EL (cell line): ENCODE measurements at regions not wholly inside any gene's neighbourhood (a gene's known extent, or its start where the extent isn't known, plus 50 kb on each side); places are given as distances from the start of the nearest gene placed in this dataset.
"Not testable (repeated sequence)": the region's sequence is repeated elsewhere in the genome, so short reads cannot be mapped to it uniquely, and the experiment has no call there.

ENCODE experiments used
- DNase-seq: peaks from one replicate; pipeline ENCODE4 v3.0.0-alpha.2; 2016

DNA sequence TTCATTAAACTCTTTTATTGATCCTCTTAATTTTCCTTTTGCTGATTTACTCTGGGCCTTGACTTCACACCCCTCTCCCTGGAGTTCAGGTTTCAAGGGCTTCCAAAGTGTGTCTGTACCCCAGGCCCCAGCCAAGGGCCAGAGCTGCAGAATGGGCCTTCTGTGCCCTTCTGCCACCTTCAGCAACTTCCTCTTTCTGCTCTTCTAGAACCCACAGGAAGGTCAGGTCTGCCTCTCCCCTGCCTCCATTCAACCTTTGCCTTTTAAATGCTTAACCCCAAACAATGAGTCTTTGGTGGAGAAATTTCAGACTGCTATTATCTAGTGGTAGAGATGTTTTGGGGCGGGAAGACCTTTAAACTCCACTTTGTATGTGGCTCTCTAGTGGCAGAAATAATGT, 63.1 kb downstream of the TSN start:
- no peak for DNase-seq

DNA sequence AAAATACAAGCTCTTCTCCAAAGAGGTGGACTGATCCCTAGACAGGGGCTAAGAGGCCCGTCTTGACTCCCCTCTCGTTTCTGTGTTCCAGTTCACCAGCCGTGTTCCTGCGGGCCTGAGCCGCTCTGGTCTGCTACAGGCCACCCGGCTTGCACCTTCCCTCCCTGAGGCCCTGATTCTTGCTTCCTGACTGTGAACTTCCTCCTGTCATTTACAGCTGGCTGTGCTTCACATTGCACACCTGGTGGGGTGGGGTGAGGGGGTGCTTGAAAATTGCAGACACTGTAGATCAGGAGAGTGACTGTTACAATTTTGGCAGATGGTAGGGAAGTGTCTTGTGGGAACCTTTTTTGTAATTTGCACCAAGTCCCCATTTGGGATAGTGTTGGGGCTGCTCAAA, 64.4 kb downstream of the TSN start:
- no peak for DNase-seq

DNA sequence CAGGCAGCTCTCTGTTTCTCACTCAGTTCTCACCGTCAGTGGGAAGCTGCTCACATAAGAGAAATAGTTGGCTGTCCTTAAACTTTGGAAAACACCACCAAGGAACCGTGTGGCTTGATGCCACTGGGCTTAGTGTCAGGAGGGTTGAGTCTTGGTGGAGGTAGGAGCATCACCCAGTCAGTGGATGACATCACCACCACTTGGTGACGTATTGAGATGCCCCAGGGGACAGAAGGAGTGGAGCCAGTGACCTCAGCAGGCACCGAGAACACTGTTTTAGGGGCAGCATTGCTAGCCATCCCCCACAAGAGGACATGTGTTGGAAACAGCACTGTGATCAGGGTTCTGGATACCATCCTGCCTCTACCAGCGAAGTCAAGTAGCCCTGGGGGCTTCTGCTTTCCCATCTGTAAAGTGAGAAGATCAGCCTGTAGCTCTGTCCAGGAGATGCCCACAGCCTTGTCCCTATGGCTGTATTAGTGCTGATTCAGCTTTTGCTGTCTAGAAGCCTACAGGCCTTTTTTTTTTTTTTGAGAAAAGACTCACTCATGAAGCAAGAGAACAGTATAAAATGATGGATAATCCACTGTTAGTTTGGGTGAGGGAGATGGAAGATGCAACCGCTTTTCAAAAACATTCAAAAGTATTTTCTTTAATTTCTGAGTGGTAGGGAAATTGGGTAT, 66.2 kb downstream of the TSN start:
- no peak for DNase-seq

DNA sequence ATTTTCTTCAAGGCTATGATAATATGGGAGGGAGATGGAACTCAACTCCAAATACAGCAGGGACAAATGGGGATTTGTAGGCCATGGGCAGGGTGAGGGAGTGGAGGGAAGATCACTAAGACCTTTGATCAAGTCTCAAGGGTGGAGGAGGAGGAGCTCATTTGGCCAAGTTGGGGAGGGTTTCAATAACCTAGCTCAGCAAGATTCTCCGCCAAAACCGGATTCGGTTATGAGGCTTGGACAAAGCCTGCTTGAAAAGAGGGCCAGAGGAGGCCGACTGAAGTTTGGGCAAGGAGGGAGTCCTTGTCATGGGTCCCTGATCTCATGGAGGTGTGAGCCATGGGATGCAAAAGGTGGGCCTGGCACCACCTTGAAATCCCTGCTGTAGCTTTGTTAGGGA, 68.8 kb downstream of the TSN start:
- no peak for DNase-seq

DNA sequence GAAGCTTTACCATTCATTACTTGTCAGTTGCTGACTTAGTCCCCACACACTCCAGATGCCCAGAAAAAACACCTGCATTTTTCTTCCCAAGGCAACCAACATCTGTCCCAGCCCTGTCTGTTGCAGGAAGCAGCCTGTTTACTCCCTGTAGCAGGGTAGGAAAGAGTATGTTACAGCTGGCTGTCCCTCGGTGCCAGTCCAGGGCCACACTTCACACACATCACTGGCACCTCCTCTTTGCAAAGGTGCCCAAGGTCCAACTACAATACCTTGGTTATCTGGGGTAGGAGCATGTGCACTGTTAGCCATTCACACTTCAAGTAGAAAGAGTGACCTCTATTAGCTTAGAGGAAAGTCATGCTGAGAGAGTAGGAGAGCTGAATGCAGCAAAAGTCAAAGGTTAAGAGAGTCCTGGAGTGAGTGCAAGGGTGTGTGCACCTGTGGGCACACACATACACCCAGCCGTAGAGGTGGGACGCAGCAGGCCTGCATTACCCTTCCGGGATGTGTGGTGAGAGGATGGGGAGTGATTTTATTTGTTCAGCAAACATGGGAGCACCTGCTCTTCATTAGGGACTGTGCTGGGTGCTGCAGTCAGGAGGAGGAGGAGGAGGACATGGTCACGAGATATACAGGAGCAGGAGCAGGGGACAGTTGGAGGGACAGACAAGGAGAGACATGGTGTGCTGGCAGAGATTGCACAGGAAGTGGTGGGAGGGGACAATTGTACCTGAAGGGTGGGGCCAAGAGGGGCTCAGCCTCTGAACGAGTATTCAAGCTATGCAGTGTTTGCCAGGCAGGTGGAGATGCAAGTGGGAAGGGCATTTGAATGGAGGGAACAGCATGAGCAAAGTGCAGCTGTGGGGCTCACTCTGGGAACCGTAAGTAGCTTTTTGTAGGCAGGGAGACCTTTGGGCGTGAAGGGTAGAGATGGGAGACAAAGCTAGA, 69.8 kb downstream of the TSN start:
- no peak for DNase-seq

DNA sequence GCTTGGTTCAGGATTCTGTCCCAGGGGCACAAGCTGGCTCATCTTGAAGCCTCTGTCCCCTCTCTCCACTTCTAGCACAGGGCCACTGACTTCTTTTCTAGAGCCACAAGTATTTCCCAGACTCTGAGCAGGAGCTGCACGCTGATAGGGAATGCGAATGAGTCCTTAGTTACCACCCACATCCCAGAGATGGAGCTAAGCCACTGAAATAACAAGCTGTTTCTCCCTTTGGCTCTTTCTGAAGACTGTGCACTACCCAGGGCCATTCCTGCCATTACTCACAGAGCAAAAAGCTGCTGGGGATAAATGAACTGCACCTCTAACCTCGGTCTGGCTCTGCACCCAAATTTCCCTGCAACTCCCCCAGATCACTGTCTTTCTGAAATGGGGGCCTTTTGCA, 70.6 kb downstream of the TSN start:
- no peak for DNase-seq

DNA sequence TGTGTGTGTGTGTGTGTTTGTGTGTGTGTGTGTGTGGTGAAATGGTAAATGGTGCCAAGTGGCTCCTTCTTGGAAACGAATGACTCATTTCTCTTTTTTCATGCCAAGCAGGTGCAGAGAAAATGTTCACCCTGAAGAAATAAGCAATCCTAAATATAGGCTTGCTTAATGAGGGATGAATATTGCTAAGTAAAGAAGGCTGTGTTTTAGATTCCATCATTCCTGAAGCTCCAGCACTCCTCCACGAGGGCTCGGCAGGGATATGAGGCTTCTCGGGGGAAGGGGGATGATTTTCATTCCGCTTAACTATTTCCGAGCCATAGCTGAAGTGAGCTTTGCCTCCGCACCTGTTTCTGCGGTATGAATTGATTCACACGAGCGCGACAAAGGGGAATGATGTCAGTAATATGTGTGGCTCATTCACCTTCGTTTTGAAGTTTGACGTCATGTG, 72.9 kb downstream of the TSN start:
- no peak for DNase-seq

DNA sequence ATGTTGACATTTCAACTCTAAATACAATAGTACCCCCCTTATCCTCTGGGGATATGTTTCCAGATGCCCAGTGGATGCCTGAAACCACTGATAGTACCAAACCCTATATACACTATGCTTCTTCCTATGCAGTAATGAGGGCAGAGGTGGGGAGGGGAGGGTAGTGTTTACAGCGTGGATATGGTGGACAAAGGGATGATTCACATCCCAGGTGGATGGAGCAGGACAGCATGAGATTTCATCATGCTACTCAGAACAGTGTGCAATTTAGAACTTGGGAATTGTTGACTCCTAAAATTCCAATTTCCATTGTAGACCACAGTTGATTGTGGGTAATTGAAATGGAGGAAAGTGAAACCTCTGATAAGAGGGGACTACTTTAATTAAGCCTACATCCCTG, 75.4 kb downstream of the TSN start:
- no peak for DNase-seq

DNA sequence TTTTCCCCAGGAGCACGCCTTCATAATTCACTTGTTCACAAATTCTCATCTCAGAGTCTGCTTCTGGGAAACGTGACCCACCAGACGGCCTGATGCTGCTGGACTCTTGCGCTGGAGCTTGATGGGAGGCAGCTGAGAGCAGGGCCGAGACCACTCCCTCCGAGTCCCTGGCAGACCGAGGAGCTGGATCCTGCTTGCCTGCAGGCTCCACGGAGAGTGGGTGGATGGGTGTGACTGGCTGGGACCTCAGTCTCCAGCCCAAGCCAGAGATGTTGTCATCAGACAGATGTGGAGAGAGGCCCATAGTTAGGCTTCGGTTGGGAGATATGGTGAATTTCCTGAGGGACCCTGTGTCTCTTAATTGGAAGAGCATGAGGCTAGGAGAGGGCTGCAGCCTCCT, 76.4 kb downstream of the TSN start:
- DNase-seq, result no peak

DNA sequence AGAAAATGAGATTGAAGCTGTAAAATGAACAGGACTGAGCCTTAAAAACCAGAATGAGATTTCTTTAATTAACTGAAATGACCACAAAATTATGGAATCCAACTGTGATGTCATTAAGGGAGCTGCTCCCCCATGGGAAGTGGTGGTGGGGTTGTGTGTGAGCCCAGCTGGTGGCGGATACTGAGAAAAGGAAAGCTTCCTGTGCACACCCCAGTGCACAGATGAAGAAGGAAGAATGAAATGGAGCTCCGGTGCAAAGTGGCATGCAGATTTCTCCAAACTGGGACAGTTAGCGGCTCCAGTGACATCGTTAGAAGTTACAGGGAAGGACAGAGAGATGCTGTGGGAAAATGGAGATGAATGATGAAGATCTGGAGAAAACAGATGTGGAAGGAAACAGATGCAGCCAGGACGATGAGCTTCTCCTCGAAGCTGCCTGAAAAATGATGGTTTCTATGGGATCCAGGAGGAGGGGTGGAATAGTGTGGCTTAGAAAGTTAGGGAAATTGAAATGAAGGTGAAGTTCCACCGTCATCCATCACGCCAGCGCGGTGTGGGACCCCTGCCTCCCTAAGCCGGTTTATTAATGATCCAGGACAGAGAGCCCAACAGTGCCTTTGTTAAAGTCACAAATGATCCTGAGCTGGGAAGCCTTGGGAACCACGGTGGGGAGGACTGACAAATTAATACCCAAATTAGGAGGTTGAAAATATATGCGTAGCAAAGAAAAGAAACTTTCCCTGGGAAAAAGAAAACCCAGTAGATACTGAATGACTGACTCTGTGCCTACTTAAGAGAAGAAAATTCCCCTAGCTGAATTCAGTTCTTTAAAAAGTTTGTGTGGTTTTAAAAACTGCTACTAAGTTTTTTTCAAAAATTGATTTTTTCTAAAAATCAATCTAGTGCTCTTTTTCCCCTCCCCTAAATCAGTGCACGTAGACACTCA, 77.2 kb downstream of the TSN start:
- no peak for DNase-seq

DNA sequence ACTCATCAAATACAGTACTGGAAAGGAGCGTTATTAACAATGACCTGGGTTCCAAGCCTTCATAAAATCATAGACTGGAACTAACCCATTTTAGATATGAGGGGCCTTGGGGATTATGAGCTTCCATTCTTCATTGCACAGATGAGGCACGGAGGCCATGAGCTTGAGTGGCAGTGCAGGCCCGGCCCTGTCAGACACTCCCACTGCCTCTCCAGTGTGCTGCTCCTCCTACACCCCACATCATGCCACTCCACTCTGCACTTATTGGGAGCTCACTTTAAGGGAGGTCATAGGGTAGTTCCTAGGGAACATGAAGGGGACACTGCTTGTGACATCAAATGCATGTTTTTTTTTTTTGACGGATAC, 77.9 kb downstream of the TSN start:
- no peak for DNase-seq

DNA sequence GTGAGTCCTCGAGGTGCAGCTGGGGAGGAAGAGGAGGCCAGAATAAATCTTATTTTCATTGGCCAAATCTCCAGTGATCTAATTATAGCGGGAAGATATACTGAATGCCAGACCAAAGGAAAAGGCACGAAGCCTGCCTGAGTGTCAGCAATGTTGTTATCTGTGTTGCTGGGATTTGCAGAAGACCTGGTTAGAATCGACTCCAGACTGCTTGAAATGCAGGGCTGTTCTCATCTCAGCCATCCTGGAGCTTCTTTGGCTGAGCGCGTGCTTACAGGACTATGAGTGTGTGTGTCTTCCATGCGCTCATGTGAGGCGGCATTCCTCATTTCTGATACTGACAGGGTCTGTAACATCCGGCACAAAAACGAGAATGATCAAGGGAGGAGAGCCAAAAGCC, 81.2 kb downstream of the TSN start:
- DNase-seq, result no peak

DNA sequence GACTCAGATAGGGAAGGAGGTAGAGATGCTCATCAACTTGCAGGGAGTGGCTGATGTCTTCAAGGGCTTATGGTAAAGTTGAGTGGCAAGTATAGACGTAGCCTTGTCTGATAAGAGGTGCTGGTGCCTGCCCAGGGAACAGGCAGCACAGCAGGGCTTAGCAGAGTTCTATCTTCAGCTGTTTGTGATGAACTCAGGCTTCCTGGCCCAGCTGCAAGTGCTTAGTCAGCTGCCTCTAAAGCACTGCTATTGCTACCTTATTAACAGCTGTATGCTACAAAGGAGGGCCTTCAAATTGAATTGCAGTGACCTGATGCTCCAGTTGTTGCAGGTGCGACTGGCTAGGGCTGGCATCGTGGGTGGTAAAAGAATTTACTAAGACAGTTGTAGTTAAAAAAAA, 82.1 kb downstream of the TSN start:
- DNase-seq, result no peak

DNA sequence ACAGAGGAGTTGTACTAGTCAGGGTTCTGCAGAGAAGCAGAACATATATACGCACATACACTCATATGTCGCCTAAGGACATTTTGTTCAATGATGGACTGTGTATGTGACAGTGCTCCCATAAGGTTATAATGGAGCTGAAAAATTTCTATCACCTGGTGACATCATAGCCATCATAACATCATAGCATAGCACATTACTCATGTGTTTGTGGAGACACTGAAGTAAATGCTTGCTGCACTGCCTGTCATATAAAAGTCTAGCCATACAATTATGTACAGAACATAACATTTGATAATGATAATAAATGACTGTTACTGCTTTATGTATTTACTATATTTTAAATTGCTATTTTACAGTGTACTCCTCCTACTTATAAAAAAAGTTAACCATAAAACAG, 83.1 kb downstream of the TSN start:
- DNase-seq, result no peak

DNA sequence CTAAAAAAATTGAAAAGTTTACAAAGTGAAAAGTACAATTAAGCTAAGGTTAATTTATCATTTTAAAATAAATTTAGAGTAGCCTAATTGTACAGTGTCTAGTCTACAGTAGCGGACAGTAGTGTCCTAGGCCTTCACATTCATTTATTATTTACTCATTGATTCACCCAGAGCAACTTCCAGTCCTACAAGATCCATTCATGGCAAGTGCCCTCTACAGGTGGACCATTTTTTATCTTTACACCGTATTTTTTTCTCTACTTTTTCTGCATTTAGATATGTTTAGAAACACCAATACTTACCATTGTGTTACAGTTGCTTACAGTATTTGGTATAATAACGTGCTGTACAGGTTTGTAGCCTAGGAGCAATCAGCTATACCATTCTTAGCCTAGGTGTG, 84.1 kb downstream of the TSN start:
- no peak for DNase-seq

DNA sequence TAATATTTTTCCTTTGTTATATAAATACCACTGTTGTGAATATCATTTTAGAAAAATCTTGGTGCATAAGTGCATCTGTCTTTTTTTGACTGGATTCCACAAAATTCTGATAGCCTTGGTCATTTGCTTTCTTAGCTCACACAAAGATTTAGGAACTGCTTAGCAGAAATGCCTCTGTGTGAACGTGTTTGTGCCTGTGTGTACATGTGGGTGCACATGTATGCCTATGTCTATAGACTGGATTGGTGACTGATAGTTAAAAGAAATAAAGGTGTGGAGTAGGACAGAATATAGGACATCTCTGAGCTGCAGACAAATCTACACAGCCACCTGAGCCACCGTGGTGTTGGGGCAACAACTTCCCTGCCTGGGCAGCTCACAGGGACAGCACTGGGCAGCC, 93.8 kb downstream of the TSN start:
- DNase-seq, result no peak

DNA sequence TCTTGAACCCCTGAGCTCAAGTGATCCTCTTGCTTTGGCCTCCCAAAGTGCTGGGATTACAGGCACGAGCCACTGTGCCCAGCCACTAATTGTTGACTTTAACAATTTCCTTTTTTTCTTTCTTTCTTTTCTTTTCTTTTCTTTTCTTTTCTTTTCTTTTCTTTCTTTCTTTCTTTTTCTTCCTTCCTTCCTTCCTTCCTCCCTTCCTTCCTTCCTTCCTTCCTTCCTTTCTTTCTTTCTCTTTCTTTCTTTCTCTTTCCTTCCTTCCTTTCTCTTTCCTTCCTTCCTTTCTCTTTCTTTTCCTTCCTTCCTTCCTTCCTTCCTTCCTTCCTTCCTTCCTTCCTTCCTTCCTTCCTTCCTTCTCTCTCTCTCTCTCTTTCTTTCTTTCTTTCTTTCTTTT, 97.7 kb downstream of the TSN start:
- not testable (repeated sequence) for DNase-seq

DNA sequence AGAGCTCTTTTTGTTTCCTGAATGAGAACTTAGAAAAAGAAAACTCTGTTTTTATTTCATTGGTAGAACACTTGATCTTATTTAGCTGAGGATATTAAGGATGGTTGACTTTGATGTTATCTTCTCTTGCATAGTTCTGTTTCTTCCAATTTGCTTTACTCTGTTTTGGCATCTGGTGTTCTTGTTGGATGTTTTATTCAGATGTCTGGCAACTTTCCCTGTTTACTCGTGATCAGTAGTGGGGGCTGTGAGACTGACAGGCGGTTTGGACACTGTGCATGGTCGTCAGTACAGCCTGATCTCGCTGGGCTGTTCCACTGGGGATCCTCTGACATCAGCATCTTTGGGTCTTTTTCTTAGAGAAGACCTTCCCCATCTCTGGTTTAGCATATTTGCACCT, 100.1 kb downstream of the TSN start:
- DNase-seq, result no peak

DNA sequence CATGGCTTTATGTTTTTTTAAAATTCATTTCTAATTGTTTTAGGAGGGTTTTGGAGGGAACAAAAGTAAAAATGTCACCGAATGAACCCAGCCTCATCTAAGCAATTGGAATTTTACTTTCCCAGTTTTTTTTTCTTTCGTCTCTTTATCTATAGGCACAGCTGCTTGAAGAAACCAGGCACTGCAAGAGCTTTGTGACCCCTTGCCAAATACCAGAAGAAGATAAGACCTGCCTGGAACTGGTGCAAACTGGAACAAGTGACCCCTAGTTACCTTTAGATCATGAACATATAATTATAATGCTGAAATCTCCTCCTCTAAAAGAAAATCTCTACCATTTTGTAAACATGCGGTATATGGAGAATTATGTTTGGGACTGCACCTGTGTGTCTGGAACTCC, 100.9 kb downstream of the TSN start:
- no peak for DNase-seq

DNA sequence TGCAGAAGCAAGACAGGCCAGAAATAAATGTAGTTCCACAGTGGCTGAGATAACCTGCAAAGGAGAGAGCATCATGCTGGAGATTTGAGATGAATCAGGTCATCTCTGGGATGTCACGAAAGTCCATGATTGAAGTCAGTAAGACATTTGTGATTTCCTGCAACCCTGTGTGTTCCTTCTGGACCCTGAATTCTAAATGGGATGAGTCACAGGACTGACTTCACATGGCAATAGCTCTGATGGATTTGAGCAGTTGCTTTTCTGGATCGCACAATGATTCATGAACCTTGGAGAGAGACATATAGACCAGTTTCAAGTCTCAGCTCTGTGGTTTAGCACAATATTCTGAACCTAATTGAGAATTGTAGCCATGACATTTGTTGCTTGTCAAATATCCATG, 102.9 kb downstream of the TSN start:
- DNase-seq, result peak; percentile 45

DNA sequence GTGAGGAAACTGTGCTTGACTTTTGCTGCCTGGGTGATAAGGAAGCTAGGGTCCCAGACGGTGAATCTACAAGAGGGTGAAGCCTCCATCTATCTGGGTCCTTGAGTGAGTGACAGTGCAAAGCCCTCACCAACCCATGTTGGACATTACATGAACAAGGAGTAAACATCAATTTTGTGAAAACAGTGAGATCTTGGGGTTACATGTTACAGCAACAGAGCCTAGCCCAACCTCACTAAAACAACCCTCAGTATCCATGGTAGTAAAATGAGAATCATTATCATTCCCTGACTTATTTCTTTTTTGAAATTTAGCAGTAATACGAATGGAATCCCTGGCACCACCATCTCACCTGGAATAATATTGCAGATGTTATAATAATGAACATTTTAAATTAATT, 103.4 kb downstream of the TSN start:
- no peak for DNase-seq

DNA sequence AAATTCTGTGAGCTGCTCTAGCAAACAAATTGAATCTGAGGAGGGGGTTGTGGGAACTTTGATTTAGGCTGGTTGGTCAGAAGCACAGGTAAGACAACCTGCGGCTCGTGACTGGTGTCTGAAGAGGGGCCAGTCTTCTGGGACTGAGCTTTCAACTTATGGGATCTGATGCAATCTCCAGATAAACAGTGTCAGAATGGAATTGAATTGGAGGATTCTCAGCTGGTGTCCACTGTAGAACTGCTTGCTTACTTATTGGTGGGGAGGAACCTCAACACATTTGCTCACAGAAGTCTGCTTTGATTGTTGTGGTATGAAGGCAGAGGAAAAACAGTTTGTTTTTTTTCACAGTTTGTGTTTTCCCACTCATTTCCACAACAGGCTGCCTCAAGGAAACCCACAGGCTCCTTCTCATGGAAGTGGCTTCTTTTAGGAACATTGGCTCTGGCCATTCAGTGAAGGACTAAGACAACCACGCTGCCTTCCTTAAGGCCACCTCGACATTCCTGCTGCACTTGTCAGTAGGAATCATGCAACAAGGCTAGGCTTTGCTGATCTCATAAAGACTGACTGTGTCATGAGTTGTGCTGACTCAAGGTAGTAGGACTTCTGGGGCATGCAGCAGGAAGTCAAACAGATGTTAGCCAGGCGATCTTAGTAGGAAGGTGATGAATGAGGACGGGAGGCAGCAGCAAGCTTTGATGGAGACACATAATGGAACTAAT, 104.7 kb downstream of the TSN start:
- DNase-seq, result peak; percentile 92

DNA sequence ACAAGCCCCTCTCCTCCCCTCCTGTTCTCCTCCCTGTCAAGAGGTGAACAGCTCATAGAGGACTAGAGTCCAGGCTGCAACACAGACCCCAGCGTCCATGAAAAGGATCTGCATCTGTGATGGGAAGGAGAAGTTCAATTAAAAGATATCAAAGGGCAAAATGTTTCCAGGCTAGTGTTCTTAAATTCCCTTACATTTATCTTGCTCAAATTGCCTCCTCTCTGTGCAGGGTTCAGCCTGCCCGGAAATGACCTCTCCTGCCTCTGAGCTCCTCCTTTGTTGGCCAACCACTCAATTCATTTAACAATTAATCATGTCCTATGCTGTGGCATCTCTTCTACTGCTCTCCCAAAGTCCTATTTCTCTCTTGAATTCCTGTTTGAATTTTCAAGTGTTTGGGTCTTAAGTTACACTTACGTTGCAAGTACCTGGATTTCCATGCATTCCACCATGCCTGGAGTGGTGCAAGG, 105.3 kb downstream of the TSN start:
- no peak for DNase-seq
